HEK293T (cell line): ENCODE measurements at regions not wholly inside any gene's neighbourhood (a gene's known extent, or its start where the extent isn't known, plus 50 kb on each side); places are given as distances from the start of the nearest gene placed in this dataset.

ENCODE experiments used
- CTCF ChIA-PET: fragments of 350-600 bp; formaldehyde crosslinking; extraction: SDS; loops from one replicate; lab custom pipeline; 2021; ENCODE audit warnings: antibody characterized with exemption, inconsistent platforms; lab: Yijun Ruan, JAX
- POLR2A ChIA-PET: fragments of 350-600 bp; formaldehyde crosslinking; extraction: SDS; loops from one replicate; lab custom pipeline; 2020; ENCODE audit warnings: antibody characterized with exemption, inconsistent platforms; lab: Yijun Ruan, JAX
- DNase-seq: peaks from one replicate; pipeline ENCODE4 v3.0.0; 2012; ENCODE audit warnings: mixed read lengths; ENCODE audit errors: extremely low spot score
- ARNT ChIP-seq: fragments of 450-650 bp; IDR thresholded peaks from 2 replicates; pipeline ENCODE4 v1.6.1; 2017; ENCODE audit warnings: mild to moderate bottlenecking
- BHLHE40 ChIP-seq: fragments of 450-650 bp; IDR thresholded peaks from 2 replicates; pipeline ENCODE4 v1.6.1; 2016; ENCODE audit warnings: mild to moderate bottlenecking, moderate library complexity, borderline replicate concordance
- CTBP1 ChIP-seq: fragments of 450-650 bp; IDR thresholded peaks from 2 replicates; pipeline ENCODE4 v1.6.1; 2016; ENCODE audit warnings: borderline replicate concordance
- ELF4 ChIP-seq: fragments of 450-650 bp; IDR thresholded peaks from 2 replicates; pipeline ENCODE4 v1.6.1; 2017; ENCODE audit warnings: antibody characterized with exemption
- FOXA1 ChIP-seq: fragments of 450-650 bp; IDR thresholded peaks from 2 replicates; pipeline ENCODE4 v1.6.1; 2016; ENCODE audit warnings: mild to moderate bottlenecking
- FOXK2 ChIP-seq: fragments of 450-650 bp; IDR thresholded peaks from 2 replicates; pipeline ENCODE4 v1.6.1; 2016; ENCODE audit warnings: mild to moderate bottlenecking
- FOXM1 ChIP-seq: fragments of 450-650 bp; IDR thresholded peaks from 2 replicates; pipeline ENCODE4 v1.6.1; 2017; ENCODE audit warnings: mild to moderate bottlenecking, borderline replicate concordance
- HDGF ChIP-seq: fragments of 450-650 bp; IDR thresholded peaks from 2 replicates; pipeline ENCODE4 v1.6.1; 2017; ENCODE audit warnings: antibody characterized with exemption, borderline replicate concordance
- L3MBTL2 ChIP-seq: fragments of 450-650 bp; conservative IDR thresholded peaks from 2 replicates; pipeline ENCODE4 v1.6.1; 2016; ENCODE audit warnings: mild to moderate bottlenecking
- LEF1 ChIP-seq: fragments of 450-650 bp; IDR thresholded peaks from 2 replicates; pipeline ENCODE4 v1.6.1; 2017; ENCODE audit warnings: mild to moderate bottlenecking, borderline replicate concordance
- NFRKB ChIP-seq: fragments of 450-650 bp; IDR thresholded peaks from 2 replicates; pipeline ENCODE4 v1.6.1; 2016; ENCODE audit warnings: mild to moderate bottlenecking, moderate library complexity
- SP1 ChIP-seq: fragments of 450-650 bp; IDR thresholded peaks from 2 replicates; pipeline ENCODE4 v1.6.1; 2017
- SUZ12 ChIP-seq: fragments of 450-650 bp; IDR thresholded peaks from 2 replicates; pipeline ENCODE4 v1.6.1; 2016; ENCODE audit warnings: mild to moderate bottlenecking
- TARDBP ChIP-seq: fragments of 450-650 bp; IDR thresholded peaks from 2 replicates; pipeline ENCODE4 v1.6.1; 2016
- ZNF384 ChIP-seq: fragments of 450-650 bp; IDR thresholded peaks from 2 replicates; pipeline ENCODE4 v1.6.1; 2016
- TF ChIP-seq, protein P1 (sequence below): fragments of 450-650 bp; IDR thresholded peaks from 2 replicates; pipeline ENCODE4 v1.6.1; 2016

DNA sequence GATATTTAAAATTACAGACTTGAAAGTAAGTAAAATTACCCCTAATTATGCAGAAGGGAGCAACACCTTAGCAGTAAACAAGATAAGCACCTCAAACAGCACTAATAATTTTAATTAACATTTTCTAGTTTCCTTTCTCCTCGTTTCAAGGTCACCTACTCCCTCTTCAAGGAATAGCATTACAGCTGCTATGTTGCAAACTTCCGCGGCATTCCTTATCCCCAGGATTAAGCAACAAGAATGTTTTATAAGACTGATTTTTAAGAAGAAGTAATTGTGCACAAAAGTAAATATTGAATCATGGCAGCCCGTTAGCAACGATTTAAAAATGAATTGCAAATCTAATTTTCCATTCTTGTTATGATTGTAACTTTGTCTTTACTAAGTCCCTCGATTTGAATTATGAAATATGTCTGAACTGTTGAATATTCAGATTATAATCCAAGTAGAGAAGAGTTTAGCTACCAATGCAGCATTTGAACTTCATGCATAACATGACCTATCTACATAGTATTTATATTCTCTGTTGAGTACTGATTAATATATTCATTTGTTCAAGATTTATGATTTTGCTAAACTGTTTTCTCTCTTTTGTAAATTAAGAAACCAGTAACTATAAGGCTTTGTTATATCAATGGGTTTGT lies 593.5 kb upstream of the MGMT start:
- POLR2A ChIA-PET = no interaction called here
- no peak for DNase-seq
- TF ChIP-seq ELF4 (no peak), TARDBP (no peak), FOXK2 (no peak), LEF1 (no peak), SUZ12 (no peak), NFRKB (no peak), L3MBTL2 (no peak), HDGF (no peak), SP1 (no peak), ZNF384 (no peak), CTBP1 (no peak), FOXA1 (no peak), BHLHE40 (no peak)
- TF ChIP-seq, protein P1, sequence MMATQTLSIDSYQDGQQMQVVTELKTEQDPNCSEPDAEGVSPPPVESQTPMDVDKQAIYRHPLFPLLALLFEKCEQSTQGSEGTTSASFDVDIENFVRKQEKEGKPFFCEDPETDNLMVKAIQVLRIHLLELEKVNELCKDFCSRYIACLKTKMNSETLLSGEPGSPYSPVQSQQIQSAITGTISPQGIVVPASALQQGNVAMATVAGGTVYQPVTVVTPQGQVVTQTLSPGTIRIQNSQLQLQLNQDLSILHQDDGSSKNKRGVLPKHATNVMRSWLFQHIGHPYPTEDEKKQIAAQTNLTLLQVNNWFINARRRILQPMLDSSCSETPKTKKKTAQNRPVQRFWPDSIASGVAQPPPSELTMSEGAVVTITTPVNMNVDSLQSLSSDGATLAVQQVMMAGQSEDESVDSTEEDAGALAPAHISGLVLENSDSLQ = no peak
- CTCF ChIA-PET = no interaction called here

DNA sequence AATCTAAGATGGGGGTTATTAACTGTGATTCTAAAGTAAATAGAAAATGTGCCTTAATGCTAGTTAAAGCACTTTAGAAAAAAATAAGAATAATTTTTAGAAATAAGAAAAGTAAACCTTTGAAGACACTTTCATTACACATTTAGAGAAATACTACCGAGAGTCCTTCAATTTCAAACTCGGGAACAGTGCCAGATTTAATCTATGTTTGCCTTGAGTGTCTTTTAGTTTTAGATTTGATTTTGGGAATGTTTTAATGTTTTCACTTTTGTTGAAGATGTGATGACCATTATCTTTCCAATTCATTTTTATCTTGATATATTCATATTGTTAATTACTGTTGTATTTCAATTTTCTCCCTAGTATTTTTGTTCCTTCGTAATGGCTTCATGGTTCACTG lies 592.7 kb upstream of the MGMT start:
- ChIA-PET POLR2A (no interaction called here), CTCF (no interaction called here)
- TF ChIP-seq FOXK2 (no peak), LEF1 (no peak), SUZ12 (no peak)
- no peak for DNase-seq

DNA sequence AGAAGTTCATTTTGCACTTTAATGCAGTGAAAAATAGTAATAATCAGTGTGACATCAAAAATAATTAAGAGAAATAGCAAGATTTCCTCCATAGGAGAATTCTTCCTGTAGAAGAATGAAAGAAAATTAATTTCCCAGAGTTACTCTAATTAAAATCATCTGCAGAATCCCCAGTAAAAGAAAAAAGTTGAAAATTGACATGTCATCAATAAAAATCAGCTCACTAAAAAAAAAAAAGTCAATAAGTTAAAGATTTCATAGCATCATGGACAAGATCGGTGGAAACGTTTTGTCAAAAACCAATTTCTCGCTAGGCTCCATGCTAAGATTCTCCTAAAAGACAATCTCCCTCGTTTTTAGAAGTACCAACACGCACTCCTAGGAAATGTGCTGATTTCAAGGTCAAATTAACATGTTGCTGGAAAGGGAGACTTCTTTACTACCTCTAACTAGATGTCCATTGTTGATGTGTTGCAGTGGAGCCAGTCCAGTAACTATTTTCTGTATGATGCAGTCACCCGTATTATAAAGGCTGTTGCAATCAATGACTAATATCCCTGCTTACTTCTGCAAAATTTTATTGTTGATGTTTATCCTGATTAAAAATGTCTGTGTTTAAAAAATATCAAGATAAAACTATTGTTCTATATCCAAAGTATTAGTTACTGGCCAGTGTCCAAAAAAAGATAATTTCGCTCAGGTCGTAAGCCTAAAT lies 591.9 kb upstream of the MGMT start:
- CTCF ChIA-PET = no interaction called here
- DNase-seq = no peak
- POLR2A ChIA-PET = no interaction called here
- no peak for TF ChIP-seq FOXM1
- no peak for TF ChIP-seq ELF4
- no peak for TF ChIP-seq ZNF384
- no peak for TF ChIP-seq TARDBP
- no peak for TF ChIP-seq NFRKB
- no peak for TF ChIP-seq BHLHE40
- no peak for TF ChIP-seq HDGF
- TF ChIP-seq ARNT = no peak
- TF ChIP-seq CTBP1 = no peak
- no peak for TF ChIP-seq FOXK2
- TF ChIP-seq, protein P1 = no peak
- TF ChIP-seq LEF1 = no peak
- no peak for TF ChIP-seq SP1
- no peak for TF ChIP-seq FOXA1

DNA sequence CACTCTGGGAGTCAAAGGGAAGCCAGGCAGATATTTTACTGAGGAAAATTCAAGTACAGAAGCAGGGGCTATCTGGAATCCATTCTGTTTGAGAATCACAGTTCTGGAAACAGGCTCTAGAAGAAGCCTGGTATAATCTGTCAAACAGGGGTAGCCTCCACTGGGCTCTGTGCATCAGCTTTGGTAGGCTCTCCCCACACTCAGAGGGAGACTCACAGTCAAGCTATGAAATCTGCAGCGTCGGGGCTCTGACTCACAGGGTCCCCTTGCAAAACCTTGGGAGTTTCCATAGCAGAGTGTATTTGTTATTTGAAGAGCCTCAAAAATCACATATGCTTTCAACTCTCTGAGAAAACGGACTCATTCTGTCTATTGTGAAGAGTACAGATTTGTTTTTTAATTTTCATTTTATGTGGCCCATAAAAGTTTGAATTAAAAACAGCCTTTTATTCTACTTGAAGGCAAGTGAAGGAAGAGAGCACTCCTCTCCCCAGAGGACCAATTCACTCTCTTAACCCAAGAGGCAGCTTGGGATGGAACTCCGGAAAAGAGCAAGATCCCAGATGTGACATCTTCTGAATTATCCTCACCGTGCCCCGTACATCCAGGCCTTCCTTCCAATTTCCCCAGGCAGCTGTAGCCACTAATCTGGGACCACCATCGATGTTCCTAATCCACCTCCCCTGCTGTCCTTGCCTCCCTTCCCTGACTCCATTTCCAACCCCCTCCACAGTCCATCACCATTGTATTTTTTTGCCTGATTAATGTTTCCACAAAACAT lies 590.9 kb upstream of the MGMT start:
- ChIA-PET POLR2A (no interaction called here), CTCF (no interaction called here)
- no peak for TF ChIP-seq HDGF
- TF ChIP-seq L3MBTL2 = no peak
- TF ChIP-seq CTBP1 = no peak
- no peak for TF ChIP-seq NFRKB
- no peak for TF ChIP-seq FOXK2
- no peak for TF ChIP-seq LEF1
- no peak for TF ChIP-seq TARDBP
- no peak for TF ChIP-seq FOXM1
- TF ChIP-seq, protein P1 = no peak
- no peak for TF ChIP-seq ARNT
- TF ChIP-seq ZNF384 = no peak
- no peak for TF ChIP-seq FOXA1
- no peak for TF ChIP-seq SP1
- TF ChIP-seq BHLHE40 = no peak
- TF ChIP-seq ELF4 = no peak
- TF ChIP-seq SUZ12 = no peak
- no peak for DNase-seq

DNA sequence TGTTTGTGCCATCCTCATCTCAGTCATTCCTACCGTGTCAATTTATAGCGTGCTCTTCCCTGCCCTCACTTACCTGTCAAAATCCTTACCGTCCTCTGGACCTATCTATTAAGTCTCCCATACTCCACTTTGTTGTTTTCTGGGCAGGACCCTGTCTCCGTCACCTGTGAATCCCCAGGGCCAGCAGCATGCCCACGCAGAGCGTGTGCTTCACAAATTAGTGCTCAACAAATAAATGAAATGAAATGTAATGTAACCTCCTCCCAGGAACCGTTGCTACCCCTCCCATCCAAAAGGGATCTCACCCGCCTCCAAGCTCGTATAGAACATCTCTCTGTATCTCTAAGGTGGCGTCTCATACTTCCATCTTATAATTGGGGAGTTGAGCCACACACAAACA lies 589.9 kb upstream of the MGMT start:
- DNase-seq = no peak
- POLR2A ChIA-PET = no interaction called here
- TF ChIP-seq CTBP1 (no peak), FOXK2 (no peak), SP1 (no peak), BHLHE40 (no peak), NFRKB (no peak), FOXM1 (no peak), ARNT (no peak), ELF4 (no peak), TARDBP (no peak), FOXA1 (no peak), L3MBTL2 (no peak), LEF1 (no peak), HDGF (no peak), SUZ12 (no peak), ZNF384 (no peak)
- TF ChIP-seq, protein P1 = no peak
- CTCF ChIA-PET = no interaction called here
